Mucosa of descending colon (tissue), 3 donors: ENCODE measurements at regions not wholly inside any gene's neighbourhood (a gene's known extent, or its start where the extent isn't known, plus 50 kb on each side); places are given as distances from the start of the nearest gene placed in this dataset.
"Not testable (repeated sequence)": the region's sequence is repeated elsewhere in the genome, so short reads cannot be mapped to it uniquely, and the experiment has no call there.

Experiments used
- ATAC-seq: fragments of 200-7000 bp; cut with Tn5 transposase; one replicate; pipeline ENCODE4 v1.9.1; 2020; ENCODE audit warnings: mild to moderate bottlenecking, moderate library complexity
- DNase-seq, 3 donors: peaks; one replicate each; pipeline ENCODE4 v3.0.0-alpha.2; 2020
- H3K36me3 ChIP-seq: fragments of 200-600 bp; one replicate; pipeline ENCODE4 v1.8.0; 2021; ENCODE audit warnings: low read depth, mild to moderate bottlenecking
- H3K4me1 ChIP-seq: fragments of 200-600 bp; one replicate; pipeline ENCODE4 v1.8.0; 2021; ENCODE audit warnings: low read depth, mild to moderate bottlenecking
- H3K4me3 ChIP-seq: fragments of 200-600 bp; one replicate; pipeline ENCODE4 v1.8.0; 2021; ENCODE audit warnings: mild to moderate bottlenecking
- H3K9me3 ChIP-seq: fragments of 200-600 bp; one replicate; pipeline ENCODE4 v1.8.0; 2021; ENCODE audit warnings: mild to moderate bottlenecking
- CTCF ChIP-seq: fragments of 200-600 bp; IDR thresholded peaks from one replicate; pipeline ENCODE4 v1.8.0; 2022; ENCODE audit warnings: antibody characterized with exemption, mild to moderate bottlenecking
- intact Hi-C, 2 donors: fragments of 100-400 bp; cut with DNase I in 1 of 2; cut with micrococcal nuclease in 1 of 2; formaldehyde crosslinking; loops; one replicate each; pipeline versions ENCODE4 v1.11.0 to v1.11.1; 2022; cut with DNase I, micrococcal nuclease
- donor health status: DM: no; HTN: no; CAD: no; lungs with moderate emphysema.
- donor health status: DM: no; HTN: no; CAD: no.
- donor health status: DM: no; HTN: yes; CAD: no.

DNA sequence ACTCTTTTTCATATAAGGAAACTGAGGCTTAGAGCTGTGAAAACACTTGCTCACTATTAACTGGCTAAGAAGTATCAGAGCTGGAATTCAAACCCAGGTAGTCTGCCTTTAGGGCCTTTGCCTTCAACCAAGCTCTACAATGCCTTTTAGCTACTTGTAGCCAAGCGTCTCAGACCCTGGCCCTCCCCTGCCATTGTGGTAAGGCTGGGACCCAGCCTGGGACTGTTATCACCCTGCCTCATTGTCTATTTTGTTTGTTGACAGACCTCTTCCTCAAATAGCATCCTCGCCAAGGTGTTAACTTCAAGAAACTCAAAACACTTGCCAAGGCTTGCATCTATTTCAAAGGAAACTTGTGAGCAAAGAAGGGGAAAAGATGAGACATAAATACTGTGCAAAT lies 76.7 kb upstream of the CD28 start:
- no peak overlapping the region for H3K4me3 ChIP-seq
- intact Hi-C loops, result no loop called here
- TF ChIP-seq CTCF, result no peak
- ATAC-seq (no peak), DNase-seq (no peak)
- H3K9me3 ChIP-seq, result no peaks in the 10 kb centered on the region
- H3K4me1 ChIP-seq, result peaks cover 9% of the 10 kb centered on the region
- no peaks in the 10 kb centered on the region for H3K36me3 ChIP-seq

GRCh38 chr2:203631068-203631757 lies 75.2 kb upstream of the CD28 start:
- H3K9me3 ChIP-seq, result no peaks in the 10 kb centered on the region
- H3K36me3 ChIP-seq, result no peaks in the 10 kb centered on the region
- peaks cover 9% of the 10 kb centered on the region for H3K4me1 ChIP-seq
- DNase-seq, result no peak
- ATAC-seq, result peak; percentile 75
- no peak overlapping the region for H3K4me3 ChIP-seq
- TF ChIP-seq CTCF, result no peak
- intact Hi-C loops, result no loop called here

- no peak for TF ChIP-seq CTCF
- Histone ChIP-seq H3K36me3 (no peaks in the 10 kb centered on the region), H3K9me3 (no peaks in the 10 kb centered on the region), H3K4me3 (no peak overlapping the region), H3K4me1 (peaks cover 19% of the 10 kb centered on the region)
- ATAC-seq (peak; percentile 86), DNase-seq (no peak)
- intact Hi-C loops, result no loop called here
Observed at GRCh38 chr2:203636588-203637470, 69.6 kb upstream of the CD28 start.

DNA sequence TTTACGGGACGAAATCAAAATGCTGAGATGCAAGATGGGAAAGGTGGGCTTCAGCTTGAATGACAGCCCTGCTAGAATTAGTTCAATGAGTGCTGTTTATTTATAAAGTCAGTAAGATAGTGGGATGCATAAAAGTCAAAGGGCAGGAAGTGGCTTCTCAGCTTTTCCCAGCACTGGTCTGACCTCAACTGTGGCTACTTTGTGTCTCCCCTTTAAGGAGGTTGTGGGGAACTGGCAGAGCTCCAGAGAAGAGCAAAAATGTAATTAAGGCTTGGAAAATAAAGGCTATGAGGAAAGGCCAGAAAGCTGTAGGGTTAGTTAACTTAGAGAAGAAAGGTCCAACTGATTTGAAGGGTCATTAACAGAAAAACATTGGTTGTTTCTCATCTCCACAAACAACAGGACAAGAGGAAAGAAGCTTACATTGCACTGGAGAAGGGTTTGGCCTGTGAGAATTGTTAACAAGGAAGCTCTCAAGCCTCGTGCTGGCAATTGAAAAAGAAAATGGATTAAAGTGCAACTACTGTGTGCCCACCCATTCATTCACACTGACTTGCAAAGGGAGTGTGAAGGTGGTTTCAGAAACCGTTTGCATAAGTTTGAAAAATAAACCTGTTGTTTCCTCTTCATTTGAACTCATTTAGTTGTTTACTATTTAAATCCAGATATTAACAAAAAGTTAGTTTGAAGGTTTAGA lies 68.8 kb upstream of the CD28 start:
- intact Hi-C loops, result no loop called here
- no peaks in the 10 kb centered on the region for H3K9me3 ChIP-seq
- peaks cover 19% of the 10 kb centered on the region for H3K4me1 ChIP-seq
- H3K36me3 ChIP-seq, result no peaks in the 10 kb centered on the region
- H3K4me3 ChIP-seq, result no peak overlapping the region
- peak; percentile 75 for ATAC-seq
- DNase-seq, result peak in 1 of 3 donors; percentile 46
- TF ChIP-seq CTCF, result no peak

GRCh38 chr2:203641865-203642264 lies 64.6 kb upstream of the CD28 start:
- H3K36me3 ChIP-seq, intact Hi-C loops, ATAC-seq, DNase-seq, H3K4me3 ChIP-seq, H3K9me3 ChIP-seq: not testable (repeated sequence)
- peaks cover 15% of the 10 kb centered on the region for H3K4me1 ChIP-seq

DNA sequence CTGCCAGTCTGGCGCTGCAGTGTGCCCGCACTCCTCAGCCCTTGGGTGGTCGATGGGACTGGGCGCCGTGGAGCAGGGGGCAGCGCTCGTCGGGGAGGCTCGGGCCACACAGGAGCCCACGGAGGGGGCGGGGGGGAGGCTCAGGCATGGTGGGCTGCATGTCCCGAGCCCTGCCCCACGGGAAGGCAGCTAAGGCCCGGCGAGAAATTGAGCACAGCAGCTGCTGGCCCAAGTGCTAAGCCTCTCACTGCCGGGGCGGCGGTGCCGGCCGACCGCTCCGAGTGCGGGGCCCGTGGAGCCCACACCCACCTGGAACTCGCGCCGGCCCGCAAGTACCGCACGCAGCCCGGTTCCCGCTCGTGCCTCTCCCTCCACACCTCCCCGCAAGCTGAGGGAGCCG lies 63.6 kb upstream of the CD28 start:
- DNase-seq, intact Hi-C loops, H3K4me1 ChIP-seq, H3K4me3 ChIP-seq, ATAC-seq, H3K36me3 ChIP-seq, H3K9me3 ChIP-seq: not testable (repeated sequence)
